Mesothelial cell of epicardium (in vitro differentiated cells): ENCODE measurements at regions not wholly inside any gene's neighbourhood (a gene's known extent, or its start where the extent isn't known, plus 50 kb on each side); places are given as distances from the start of the nearest gene placed in this dataset.

Experiments used
- DNase-seq, 2 experiments: peaks; one replicate each; pipeline ENCODE4 v3.0.0; 2021; ENCODE audit warnings: low spot score in 2 of 2; ENCODE audit not compliant: unreplicated experiment in 2 of 2
- H3K27ac Mint-ChIP-seq: 2 replicates; pipeline ENCODE4 v1.8.0; 2021; ENCODE audit warnings: mixed read lengths
- H3K27me3 Mint-ChIP-seq: 2 replicates; pipeline ENCODE4 v1.8.0; 2021; ENCODE audit warnings: low read depth, mixed read lengths
- H3K36me3 Mint-ChIP-seq: 2 replicates; pipeline ENCODE4 v1.8.0; 2021; ENCODE audit warnings: mixed read lengths
- H3K4me1 Mint-ChIP-seq: 2 replicates; pipeline ENCODE4 v1.8.0; 2021; ENCODE audit warnings: mixed read lengths
- H3K4me3 Mint-ChIP-seq: 2 replicates; pipeline ENCODE4 v1.8.0; 2021; ENCODE audit warnings: mild to moderate bottlenecking, moderate library complexity, mixed read lengths
- H3K9me3 Mint-ChIP-seq: 2 replicates; pipeline ENCODE4 v1.8.0; 2021; ENCODE audit warnings: mixed read lengths
- TF ChIP-seq, protein P1 (sequence below): fragments of 200-600 bp; sonication (generic); IDR thresholded peaks from one replicate; pipeline ENCODE4 v1.5.0; 2021; ENCODE audit warnings: antibody characterized with exemption; ENCODE audit not compliant: unreplicated experiment

DNA sequence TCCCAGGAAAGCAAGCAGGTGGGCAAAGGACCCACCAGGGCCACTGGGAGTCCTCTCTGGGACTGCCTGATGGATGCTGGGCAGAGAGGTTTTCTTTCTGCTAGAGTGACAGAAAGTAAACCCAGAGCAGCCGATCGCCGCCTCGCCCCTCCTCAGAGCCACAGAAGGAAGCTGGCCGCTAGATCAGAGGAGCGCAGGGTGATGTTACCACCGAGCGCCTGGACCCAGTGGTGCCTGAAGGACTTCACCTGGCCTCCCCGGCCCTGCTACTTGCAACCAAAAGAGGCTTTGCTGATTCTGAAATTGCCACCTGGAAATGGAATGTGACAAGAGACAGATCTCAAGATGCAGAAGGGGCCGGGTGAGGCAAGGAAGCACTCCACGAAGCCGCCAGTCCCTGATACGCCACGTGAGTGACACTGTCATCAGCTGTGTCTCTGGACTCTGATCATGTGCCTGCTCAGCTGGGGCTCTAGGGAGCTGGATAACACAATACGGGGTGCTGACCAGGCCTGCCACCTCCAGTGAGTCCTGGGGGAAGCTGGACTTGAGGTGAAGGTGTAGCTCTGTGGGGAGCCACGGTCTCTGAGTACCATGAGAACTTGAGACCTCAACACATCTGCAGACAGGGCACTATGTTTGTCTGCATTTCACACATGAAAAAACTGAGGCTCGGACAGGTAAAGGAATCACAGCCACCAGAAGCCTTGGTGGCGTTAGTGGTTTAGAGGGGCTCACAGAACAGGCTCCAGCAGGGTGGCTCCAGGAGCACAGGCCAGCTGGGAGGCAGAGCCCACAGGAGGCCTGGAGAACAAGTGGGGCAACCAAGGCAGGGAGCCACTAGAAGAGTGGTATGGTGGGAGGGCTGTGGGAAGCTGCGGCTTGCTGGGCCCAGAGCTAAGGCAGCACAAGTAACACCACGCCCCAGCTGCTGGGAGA, 137.9 kb upstream of the PRR20G start:
- no peak overlapping the region for H3K4me3 Mint-ChIP-seq
- DNase-seq, result peak in 1 of 2 experiments; percentile 36
- H3K36me3 Mint-ChIP-seq, result no peaks in the 10 kb centered on the region
- H3K4me1 Mint-ChIP-seq, result peaks cover 37% of the 10 kb centered on the region
- no peak overlapping the region for H3K27ac Mint-ChIP-seq
- TF ChIP-seq, protein P1, sequence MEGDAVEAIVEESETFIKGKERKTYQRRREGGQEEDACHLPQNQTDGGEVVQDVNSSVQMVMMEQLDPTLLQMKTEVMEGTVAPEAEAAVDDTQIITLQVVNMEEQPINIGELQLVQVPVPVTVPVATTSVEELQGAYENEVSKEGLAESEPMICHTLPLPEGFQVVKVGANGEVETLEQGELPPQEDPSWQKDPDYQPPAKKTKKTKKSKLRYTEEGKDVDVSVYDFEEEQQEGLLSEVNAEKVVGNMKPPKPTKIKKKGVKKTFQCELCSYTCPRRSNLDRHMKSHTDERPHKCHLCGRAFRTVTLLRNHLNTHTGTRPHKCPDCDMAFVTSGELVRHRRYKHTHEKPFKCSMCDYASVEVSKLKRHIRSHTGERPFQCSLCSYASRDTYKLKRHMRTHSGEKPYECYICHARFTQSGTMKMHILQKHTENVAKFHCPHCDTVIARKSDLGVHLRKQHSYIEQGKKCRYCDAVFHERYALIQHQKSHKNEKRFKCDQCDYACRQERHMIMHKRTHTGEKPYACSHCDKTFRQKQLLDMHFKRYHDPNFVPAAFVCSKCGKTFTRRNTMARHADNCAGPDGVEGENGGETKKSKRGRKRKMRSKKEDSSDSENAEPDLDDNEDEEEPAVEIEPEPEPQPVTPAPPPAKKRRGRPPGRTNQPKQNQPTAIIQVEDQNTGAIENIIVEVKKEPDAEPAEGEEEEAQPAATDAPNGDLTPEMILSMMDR, result no peak
- peaks cover 74% of the 10 kb centered on the region for H3K27me3 Mint-ChIP-seq
- H3K9me3 Mint-ChIP-seq, result no peaks in the 10 kb centered on the region

DNA sequence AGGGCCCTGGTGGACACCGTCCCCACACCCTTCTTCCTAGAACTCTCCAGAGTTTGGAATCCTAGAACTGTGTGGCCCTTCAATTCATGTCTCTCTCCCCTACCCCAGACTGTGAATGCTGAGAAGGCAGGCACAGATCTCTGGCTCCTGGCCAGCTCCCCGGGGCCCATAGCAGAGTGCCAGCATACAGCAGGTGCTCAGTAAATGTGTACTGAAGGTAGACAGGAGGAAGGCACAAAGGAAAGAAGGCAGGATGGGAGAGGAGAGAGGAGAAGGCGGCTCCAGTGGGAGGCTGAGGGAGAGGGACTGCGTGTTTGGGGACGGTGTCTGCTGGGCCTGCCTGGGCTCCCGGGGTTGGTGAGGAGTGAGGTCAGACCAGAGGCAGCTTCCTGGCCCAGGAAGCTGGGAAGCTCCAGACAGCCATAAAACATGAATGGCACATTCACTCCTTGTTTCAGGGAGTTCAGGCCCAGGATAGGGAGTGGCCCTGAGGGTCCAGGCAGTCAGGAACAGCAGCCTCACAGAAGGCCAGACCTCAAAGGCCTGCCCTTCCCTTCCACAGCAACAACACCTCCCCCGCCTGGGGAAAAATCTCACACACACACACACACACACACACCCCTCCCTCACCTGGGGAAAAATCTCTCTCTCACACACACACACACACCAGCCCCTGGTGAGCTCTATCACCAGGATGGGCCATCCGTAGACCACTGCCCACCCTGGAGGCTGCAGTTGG, 137.1 kb upstream of the PRR20G start:
- Mint-ChIP-seq H3K36me3 (no peaks in the 10 kb centered on the region), H3K4me3 (no peak overlapping the region), H3K27ac (peak overlapping the region; percentile 2), H3K9me3 (no peaks in the 10 kb centered on the region), H3K27me3 (peaks cover 78% of the 10 kb centered on the region), H3K4me1 (peaks cover 32% of the 10 kb centered on the region)
- DNase-seq, result peak in 1 of 2 experiments; percentile 37
- TF ChIP-seq, protein P1, result no peak

DNA sequence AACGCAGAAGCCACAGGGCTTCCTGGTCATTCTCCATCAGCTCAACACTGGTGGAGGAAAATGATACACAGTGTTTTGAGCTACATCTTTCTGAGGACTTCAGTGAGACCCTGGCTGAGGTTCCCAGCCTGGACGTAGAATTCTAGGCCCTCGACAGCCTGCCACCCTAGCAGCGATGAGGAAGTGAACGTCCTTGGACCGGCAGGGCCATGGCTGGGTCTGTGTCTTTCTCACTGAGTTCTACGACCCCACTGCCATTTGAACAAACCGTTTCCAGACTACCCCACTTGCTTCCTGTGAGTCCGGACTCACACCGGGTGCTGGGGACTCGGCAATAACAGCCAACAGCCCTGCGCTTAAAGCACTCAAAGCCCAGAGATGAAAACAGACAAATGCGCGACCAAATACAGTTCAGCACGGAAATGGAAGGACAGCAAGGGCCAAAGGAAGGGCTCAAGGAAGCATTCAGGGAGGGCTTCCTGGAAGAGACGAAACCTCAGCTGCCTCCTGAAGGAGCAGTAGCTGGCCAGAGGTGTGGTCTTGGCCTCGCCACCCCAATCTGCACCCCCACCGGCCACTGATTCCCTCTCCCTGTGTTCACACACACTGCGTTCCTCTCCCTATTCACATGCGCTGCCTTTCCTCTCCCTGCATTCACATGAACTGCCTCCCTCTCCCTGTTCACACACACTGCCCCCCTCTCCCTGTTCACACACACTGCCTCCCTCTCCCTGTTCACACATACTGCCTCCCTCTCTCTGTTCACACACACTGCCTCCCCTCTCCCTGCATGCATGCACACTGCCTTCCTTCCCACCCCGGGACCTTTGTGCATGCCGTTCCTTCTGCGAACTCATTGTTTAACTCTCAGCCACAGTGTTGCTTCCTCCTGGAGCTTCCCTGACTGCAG, 136.3 kb upstream of the PRR20G start:
- no peaks in the 10 kb centered on the region for H3K9me3 Mint-ChIP-seq
- H3K27ac Mint-ChIP-seq, result no peak overlapping the region
- TF ChIP-seq, protein P1, result no peak
- peak in 1 of 2 experiments; percentile 31 for DNase-seq
- H3K4me3 Mint-ChIP-seq, result no peak overlapping the region
- no peaks in the 10 kb centered on the region for H3K36me3 Mint-ChIP-seq
- H3K27me3 Mint-ChIP-seq, result peaks cover 81% of the 10 kb centered on the region
- peaks cover 28% of the 10 kb centered on the region for H3K4me1 Mint-ChIP-seq

DNA sequence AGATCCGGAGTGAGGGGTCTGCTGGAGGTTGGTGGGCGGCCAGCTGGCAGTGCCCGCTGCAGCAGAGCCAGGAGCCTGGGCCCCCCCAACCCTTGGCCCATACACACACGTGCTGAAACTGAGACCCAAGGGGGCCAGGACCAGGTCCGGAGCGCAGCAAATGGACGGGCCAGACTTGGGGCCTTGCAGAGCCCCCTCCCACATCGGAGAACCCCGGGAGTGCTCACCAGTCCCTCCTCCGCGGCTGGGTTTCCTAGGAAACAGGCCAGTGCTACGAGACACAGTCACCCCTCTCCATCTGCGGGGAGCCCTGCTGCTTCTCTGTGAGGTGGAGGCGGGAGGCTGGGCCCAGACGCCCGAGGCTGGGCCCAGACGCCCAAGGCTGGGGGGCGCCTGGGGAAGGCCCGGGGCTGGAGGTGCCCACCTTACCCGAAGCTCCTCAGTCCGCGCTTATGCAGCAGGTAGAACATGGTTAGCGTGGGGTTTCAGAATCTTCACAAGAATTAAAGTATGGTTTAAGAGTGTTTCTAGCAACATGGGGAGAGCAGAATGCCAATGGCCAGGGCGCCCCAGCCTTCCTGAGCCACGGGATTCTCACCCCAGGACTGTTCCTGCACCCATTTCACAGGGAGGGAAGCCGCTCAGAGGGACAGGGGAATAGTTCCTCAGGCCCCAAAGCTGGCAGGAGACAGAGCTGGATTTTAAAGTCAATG, 135.0 kb upstream of the PRR20G start:
- peak in 1 of 2 experiments; percentile 30 for DNase-seq
- Mint-ChIP-seq H3K4me1 (peaks cover 20% of the 10 kb centered on the region), H3K9me3 (no peaks in the 10 kb centered on the region), H3K4me3 (no peak overlapping the region), H3K27me3 (peaks cover 81% of the 10 kb centered on the region), H3K36me3 (no peaks in the 10 kb centered on the region), H3K27ac (no peak overlapping the region)
- TF ChIP-seq, protein P1, result no peak
